C4-2B (cell line): ENCODE measurements at regions not wholly inside any gene's neighbourhood (a gene's known extent, or its start where the extent isn't known, plus 50 kb on each side); places are given as distances from the start of the nearest gene placed in this dataset.

Source experiments
- ZFX ChIP-seq: fragments of 450-650 bp; IDR thresholded peaks from 2 replicates; pipeline ENCODE4 v1.6.1; 2017
- TF ChIP-seq, protein P1 (sequence below): fragments of 450-650 bp; conservative IDR thresholded peaks from 2 replicates; pipeline ENCODE4 v1.5.1; 2017; ENCODE audit warnings: mild to moderate bottlenecking

DNA sequence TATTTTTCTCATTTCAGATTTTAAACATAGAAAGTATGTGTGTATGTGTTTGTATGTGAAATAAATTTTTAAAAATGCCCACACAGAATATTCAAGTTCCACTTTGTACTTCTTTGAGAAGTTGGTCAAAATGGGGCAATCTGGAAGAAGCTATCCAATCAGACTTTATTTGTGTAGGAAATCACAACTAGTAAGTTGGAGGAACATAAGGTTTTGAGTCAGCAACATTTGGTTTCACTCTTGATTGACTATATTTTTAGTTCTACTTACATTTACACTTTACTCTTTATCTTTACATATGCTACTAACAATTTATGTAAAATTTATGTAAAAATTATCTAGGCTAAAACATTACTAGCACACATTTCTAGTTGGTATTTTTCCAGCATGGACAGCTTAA is 128.1 kb downstream of the ATXN7L3B start:
- TF ChIP-seq, protein P1, sequence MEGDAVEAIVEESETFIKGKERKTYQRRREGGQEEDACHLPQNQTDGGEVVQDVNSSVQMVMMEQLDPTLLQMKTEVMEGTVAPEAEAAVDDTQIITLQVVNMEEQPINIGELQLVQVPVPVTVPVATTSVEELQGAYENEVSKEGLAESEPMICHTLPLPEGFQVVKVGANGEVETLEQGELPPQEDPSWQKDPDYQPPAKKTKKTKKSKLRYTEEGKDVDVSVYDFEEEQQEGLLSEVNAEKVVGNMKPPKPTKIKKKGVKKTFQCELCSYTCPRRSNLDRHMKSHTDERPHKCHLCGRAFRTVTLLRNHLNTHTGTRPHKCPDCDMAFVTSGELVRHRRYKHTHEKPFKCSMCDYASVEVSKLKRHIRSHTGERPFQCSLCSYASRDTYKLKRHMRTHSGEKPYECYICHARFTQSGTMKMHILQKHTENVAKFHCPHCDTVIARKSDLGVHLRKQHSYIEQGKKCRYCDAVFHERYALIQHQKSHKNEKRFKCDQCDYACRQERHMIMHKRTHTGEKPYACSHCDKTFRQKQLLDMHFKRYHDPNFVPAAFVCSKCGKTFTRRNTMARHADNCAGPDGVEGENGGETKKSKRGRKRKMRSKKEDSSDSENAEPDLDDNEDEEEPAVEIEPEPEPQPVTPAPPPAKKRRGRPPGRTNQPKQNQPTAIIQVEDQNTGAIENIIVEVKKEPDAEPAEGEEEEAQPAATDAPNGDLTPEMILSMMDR, result no peak
- TF ChIP-seq ZFX, result no peak
